ENCODE measurements at regions not wholly inside any gene's neighbourhood (a gene's known extent, or its start where the extent isn't known, plus 50 kb on each side); places are given as distances from the start of the nearest gene placed in this dataset.

DNA sequence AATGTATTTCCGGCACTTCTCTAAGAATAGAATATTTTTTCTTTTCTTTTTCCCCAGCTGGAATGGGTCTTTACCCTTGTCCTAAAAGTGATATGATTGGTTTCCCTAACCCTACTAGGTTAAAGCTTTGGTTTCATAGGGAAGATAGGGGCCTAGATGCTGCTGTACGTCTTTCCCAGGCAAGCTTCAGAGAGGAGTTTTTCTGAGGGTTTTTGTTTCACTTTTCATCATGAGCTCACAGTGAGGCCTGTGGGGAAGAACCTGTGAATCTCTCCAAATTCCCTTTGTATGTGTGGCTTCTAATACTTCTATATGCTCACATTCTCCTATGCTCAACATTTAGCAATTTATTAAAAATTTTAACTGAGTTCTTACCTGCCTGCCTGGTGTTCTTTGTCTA is 320.0 kb upstream of the PCDH18 start:
- TF ChIP-seq, protein P1, sequence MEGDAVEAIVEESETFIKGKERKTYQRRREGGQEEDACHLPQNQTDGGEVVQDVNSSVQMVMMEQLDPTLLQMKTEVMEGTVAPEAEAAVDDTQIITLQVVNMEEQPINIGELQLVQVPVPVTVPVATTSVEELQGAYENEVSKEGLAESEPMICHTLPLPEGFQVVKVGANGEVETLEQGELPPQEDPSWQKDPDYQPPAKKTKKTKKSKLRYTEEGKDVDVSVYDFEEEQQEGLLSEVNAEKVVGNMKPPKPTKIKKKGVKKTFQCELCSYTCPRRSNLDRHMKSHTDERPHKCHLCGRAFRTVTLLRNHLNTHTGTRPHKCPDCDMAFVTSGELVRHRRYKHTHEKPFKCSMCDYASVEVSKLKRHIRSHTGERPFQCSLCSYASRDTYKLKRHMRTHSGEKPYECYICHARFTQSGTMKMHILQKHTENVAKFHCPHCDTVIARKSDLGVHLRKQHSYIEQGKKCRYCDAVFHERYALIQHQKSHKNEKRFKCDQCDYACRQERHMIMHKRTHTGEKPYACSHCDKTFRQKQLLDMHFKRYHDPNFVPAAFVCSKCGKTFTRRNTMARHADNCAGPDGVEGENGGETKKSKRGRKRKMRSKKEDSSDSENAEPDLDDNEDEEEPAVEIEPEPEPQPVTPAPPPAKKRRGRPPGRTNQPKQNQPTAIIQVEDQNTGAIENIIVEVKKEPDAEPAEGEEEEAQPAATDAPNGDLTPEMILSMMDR (IDR thresholded peaks at IDR 0.05; ENCODE audit: low read depth, low read length, missing input control) = no peak
- TF ChIP-seq, protein P2, sequence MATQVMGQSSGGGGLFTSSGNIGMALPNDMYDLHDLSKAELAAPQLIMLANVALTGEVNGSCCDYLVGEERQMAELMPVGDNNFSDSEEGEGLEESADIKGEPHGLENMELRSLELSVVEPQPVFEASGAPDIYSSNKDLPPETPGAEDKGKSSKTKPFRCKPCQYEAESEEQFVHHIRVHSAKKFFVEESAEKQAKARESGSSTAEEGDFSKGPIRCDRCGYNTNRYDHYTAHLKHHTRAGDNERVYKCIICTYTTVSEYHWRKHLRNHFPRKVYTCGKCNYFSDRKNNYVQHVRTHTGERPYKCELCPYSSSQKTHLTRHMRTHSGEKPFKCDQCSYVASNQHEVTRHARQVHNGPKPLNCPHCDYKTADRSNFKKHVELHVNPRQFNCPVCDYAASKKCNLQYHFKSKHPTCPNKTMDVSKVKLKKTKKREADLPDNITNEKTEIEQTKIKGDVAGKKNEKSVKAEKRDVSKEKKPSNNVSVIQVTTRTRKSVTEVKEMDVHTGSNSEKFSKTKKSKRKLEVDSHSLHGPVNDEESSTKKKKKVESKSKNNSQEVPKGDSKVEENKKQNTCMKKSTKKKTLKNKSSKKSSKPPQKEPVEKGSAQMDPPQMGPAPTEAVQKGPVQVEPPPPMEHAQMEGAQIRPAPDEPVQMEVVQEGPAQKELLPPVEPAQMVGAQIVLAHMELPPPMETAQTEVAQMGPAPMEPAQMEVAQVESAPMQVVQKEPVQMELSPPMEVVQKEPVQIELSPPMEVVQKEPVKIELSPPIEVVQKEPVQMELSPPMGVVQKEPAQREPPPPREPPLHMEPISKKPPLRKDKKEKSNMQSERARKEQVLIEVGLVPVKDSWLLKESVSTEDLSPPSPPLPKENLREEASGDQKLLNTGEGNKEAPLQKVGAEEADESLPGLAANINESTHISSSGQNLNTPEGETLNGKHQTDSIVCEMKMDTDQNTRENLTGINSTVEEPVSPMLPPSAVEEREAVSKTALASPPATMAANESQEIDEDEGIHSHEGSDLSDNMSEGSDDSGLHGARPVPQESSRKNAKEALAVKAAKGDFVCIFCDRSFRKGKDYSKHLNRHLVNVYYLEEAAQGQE (IDR thresholded peaks at IDR 0.05) = no peak
- TF ChIP-seq FOXA1 (IDR thresholded peaks at IDR 0.05) = no peak
- TF ChIP-seq YY1 (IDR thresholded peaks at IDR 0.05) = no peak
- TF ChIP-seq TAF1 (conservative IDR thresholded peaks at IDR 0.05) = no peak
- TF ChIP-seq JUND (IDR thresholded peaks at IDR 0.05) = no peak
- TF ChIP-seq, protein P3, sequence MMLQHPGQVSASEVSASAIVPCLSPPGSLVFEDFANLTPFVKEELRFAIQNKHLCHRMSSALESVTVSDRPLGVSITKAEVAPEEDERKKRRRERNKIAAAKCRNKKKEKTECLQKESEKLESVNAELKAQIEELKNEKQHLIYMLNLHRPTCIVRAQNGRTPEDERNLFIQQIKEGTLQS (IDR thresholded peaks at IDR 0.05) = no peak
- no peak for TF ChIP-seq RXRA (IDR thresholded peaks at IDR 0.05)
- TF ChIP-seq, protein P4, sequence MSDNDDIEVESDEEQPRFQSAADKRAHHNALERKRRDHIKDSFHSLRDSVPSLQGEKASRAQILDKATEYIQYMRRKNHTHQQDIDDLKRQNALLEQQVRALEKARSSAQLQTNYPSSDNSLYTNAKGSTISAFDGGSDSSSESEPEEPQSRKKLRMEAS (IDR thresholded peaks at IDR 0.05) = no peak
- TF ChIP-seq RAD21 (IDR thresholded peaks at IDR 0.05) = no peak
- TF ChIP-seq GABPA (IDR thresholded peaks at IDR 0.05 in 1 of 2, conservative IDR thresholded peaks at IDR 0.05 in 1 of 2) = no peak

All from liver (tissue), 3 donors.